Neural progenitor cell (in vitro differentiated cells): ENCODE measurements at regions not wholly inside any gene's neighbourhood (a gene's known extent, or its start where the extent isn't known, plus 50 kb on each side); places are given as distances from the start of the nearest gene placed in this dataset.
"Not testable (repeated sequence)": the region's sequence is repeated elsewhere in the genome, so short reads cannot be mapped to it uniquely, and the experiment has no call there.

Experiments
- DNase-seq: peaks from one replicate; pipeline ENCODE4 v3.0.0-alpha.2; 2016; ENCODE audit warnings: low spot score
- H2AFZ ChIP-seq: fragments of 200-600 bp; sonication (generic); replicated peaks from 2 replicates; pipeline ENCODE4 v1.6.1; 2016; ENCODE audit warnings: antibody characterized with exemption
- H3F3A ChIP-seq: fragments of 200-600 bp; sonication (generic); 2 replicates; pipeline ENCODE4 v1.6.1; 2016; ENCODE audit warnings: antibody characterized with exemption, low read depth
- H3K27ac ChIP-seq: fragments of 200-600 bp; sonication (generic); 2 replicates; pipeline ENCODE4 v1.5.1; 2016; ENCODE audit warnings: mild to moderate bottlenecking
- H3K27me3 ChIP-seq: fragments of 200-600 bp; sonication (generic); 2 replicates; pipeline ENCODE4 v1.6.1; 2016; ENCODE audit warnings: mild to moderate bottlenecking, moderate library complexity
- H3K36me3 ChIP-seq: fragments of 200-600 bp; sonication (generic); 2 replicates; pipeline ENCODE4 v1.5.1; 2016
- H3K4me1 ChIP-seq: fragments of 200-600 bp; sonication (generic); 2 replicates; pipeline ENCODE4 v1.6.1; 2016; ENCODE audit warnings: mixed run types
- H3K4me2 ChIP-seq: fragments of 200-600 bp; sonication (generic); 2 replicates; pipeline ENCODE4 v1.6.1; 2016
- H3K4me3 ChIP-seq: fragments of 200-600 bp; sonication (generic); 2 replicates; pipeline ENCODE4 v1.5.1; 2016
- H3K79me2 ChIP-seq: fragments of 200-600 bp; sonication (generic); 2 replicates; pipeline ENCODE4 v1.6.1; 2016; ENCODE audit warnings: low read depth
- H3K9ac ChIP-seq: fragments of 200-600 bp; sonication (generic); 2 replicates; pipeline ENCODE4 v1.6.1; 2016
- H3K9me3 ChIP-seq: fragments of 200-600 bp; sonication (generic); 2 replicates; pipeline ENCODE4 v1.5.1; 2016; ENCODE audit warnings: low read depth
- H4K20me1 ChIP-seq: fragments of 200-600 bp; sonication (generic); 2 replicates; pipeline ENCODE4 v1.6.1; 2016; ENCODE audit warnings: low read depth
- H3K27ac Mint-ChIP-seq: 3 replicates; pipeline ENCODE4 v1.8.0; 2021; ENCODE audit warnings: mixed read lengths
- H3K27me3 Mint-ChIP-seq: 2 replicates; pipeline ENCODE4 v1.8.0; 2022; ENCODE audit warnings: low read depth, mild to moderate bottlenecking, inconsistent platforms, moderate library complexity, mixed read lengths; ENCODE audit not compliant: insufficient read depth
- H3K36me3 Mint-ChIP-seq: 3 replicates; pipeline ENCODE4 v1.8.0; 2021; ENCODE audit warnings: mixed read lengths
- H3K4me1 Mint-ChIP-seq: 3 replicates; pipeline ENCODE4 v1.8.0; 2021; ENCODE audit warnings: mixed read lengths
- H3K4me3 Mint-ChIP-seq: 3 replicates; pipeline ENCODE4 v1.8.0; 2021; ENCODE audit warnings: mild to moderate bottlenecking, moderate library complexity, mixed read lengths
- H3K9me3 Mint-ChIP-seq: 3 replicates; pipeline ENCODE4 v1.8.0; 2020; ENCODE audit warnings: mixed read lengths
- CTCF ChIP-seq: fragments of 200-600 bp; sonication (generic); IDR thresholded peaks from 2 replicates; pipeline ENCODE4 v1.5.1; 2017; ENCODE audit warnings: antibody characterized with exemption, mild to moderate bottlenecking
- EZH2 ChIP-seq: fragments of 200-600 bp; sonication (generic); IDR thresholded peaks from 2 replicates; pipeline ENCODE4 v1.6.1; 2017; ENCODE audit warnings: antibody characterized with exemption, mild to moderate bottlenecking, moderate library complexity
- EZH2phosphoT487 ChIP-seq: fragments of 200-600 bp; sonication (generic); IDR thresholded peaks from 2 replicates; pipeline ENCODE4 v1.6.1; 2017; ENCODE audit warnings: antibody characterized with exemption

GRCh38 chr15:26261413-26261812, 398.3 kb upstream of the ATP10A start:
- no peaks in the 10 kb centered on the region for H3K79me2 ChIP-seq
- no peaks in the 10 kb centered on the region for H3F3A ChIP-seq
- Mint-ChIP-seq H3K27me3 (peaks cover 4% of the 10 kb centered on the region), H3K4me1 (no peaks in the 10 kb centered on the region), H3K4me3 (no peak overlapping the region), H3K36me3 (no peaks in the 10 kb centered on the region), H3K27ac (no peak overlapping the region), H3K9me3 (no peaks in the 10 kb centered on the region)
- no peak for TF ChIP-seq EZH2phosphoT487
- no peak for TF ChIP-seq CTCF
- TF ChIP-seq EZH2, result no peak
- H3K36me3 ChIP-seq, result no peaks in the 10 kb centered on the region
- H3K4me1 ChIP-seq, result no peaks in the 10 kb centered on the region
- no peak overlapping the region for H3K4me2 ChIP-seq
- no peaks in the 10 kb centered on the region for H3K9me3 ChIP-seq
- no peak overlapping the region for H3K4me3 ChIP-seq
- no peak overlapping the region for H3K9ac ChIP-seq
- DNase-seq, result no peak
- no peak overlapping the region for H3K27ac ChIP-seq
- H2AFZ ChIP-seq, result no peak overlapping the region
- H4K20me1 ChIP-seq, result no peaks in the 10 kb centered on the region
- H3K27me3 ChIP-seq, result no peaks in the 10 kb centered on the region

DNA sequence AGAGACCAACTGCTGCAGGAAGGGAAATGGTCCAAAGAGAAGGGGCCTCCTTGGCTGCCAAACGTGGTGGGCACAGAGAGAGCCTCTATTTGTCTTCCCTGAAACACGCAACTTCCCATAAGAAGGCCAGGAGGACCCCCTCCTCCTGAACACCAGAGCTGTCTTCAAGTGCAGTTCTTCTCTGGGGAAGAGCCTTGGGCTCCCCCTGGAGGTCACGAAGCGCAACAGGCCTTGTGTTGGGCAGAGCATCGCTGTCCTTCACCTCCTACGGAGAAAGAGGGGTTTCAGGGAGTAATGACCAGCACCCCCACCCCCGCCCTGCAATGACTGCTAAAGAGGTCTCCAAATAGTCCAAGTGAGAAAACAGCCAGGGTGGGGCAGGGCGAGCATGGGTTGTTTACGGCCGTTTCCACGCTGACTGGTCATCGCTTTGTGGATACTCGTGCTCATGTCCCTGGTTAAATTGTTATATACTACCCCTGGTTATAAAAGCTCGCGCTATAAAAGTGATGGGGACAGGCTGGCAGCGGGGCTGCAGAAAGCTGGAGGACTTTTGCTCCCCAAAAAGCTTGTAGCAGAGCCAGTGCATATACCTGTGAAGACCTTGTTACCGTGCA, 397.5 kb upstream of the ATP10A start:
- no peak overlapping the region for H3K4me2 ChIP-seq
- H2AFZ ChIP-seq, result no peak overlapping the region
- Mint-ChIP-seq H3K4me3 (no peak overlapping the region), H3K27me3 (peaks cover 4% of the 10 kb centered on the region), H3K4me1 (no peaks in the 10 kb centered on the region), H3K27ac (no peak overlapping the region), H3K9me3 (no peaks in the 10 kb centered on the region), H3K36me3 (no peaks in the 10 kb centered on the region)
- H3K36me3 ChIP-seq, result no peaks in the 10 kb centered on the region
- H4K20me1 ChIP-seq, result no peaks in the 10 kb centered on the region
- H3K9me3 ChIP-seq, result no peaks in the 10 kb centered on the region
- H3K27me3 ChIP-seq, result no peaks in the 10 kb centered on the region
- TF ChIP-seq EZH2 (no peak), CTCF (peak; percentile 93), EZH2phosphoT487 (no peak)
- H3K4me1 ChIP-seq, result no peaks in the 10 kb centered on the region
- H3K27ac ChIP-seq, result no peak overlapping the region
- H3K79me2 ChIP-seq, result no peaks in the 10 kb centered on the region
- peak; percentile 81 for DNase-seq
- no peak overlapping the region for H3K4me3 ChIP-seq
- H3F3A ChIP-seq, result no peaks in the 10 kb centered on the region
- H3K9ac ChIP-seq, result no peak overlapping the region

DNA sequence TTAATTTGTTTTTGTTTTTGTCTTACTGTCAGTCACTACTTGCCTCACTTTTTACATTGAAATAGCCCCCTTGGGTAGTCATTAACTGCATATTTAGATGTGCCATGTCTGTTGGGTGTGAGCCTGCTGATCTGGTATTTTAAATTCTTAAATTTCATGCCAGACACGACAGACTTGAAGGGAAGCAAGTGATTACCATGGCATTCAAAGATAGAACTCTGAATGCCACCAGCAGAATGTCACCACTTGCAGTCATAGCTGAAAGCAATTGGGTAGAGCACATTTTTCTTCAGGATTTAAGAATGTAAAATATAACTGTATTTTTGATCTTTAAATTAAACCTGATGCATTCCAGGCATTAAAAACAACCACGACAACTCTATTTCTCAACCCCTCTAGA, 396.5 kb upstream of the ATP10A start:
- Mint-ChIP-seq H3K27me3 (peaks cover 4% of the 10 kb centered on the region), H3K9me3 (peaks cover 2% of the 10 kb centered on the region), H3K4me1 (no peaks in the 10 kb centered on the region), H3K36me3 (no peaks in the 10 kb centered on the region), H3K27ac (no peak overlapping the region), H3K4me3 (no peak overlapping the region)
- no peak for DNase-seq
- H3K4me1 ChIP-seq, result no peaks in the 10 kb centered on the region
- H3F3A ChIP-seq, result no peaks in the 10 kb centered on the region
- H3K27ac ChIP-seq, result no peak overlapping the region
- H3K79me2 ChIP-seq, result no peaks in the 10 kb centered on the region
- no peaks in the 10 kb centered on the region for H3K27me3 ChIP-seq
- no peak overlapping the region for H2AFZ ChIP-seq
- H3K4me2 ChIP-seq, result no peak overlapping the region
- no peaks in the 10 kb centered on the region for H4K20me1 ChIP-seq
- no peak overlapping the region for H3K9ac ChIP-seq
- H3K9me3 ChIP-seq, result no peaks in the 10 kb centered on the region
- H3K4me3 ChIP-seq, result no peak overlapping the region
- TF ChIP-seq EZH2 (no peak), CTCF (no peak), EZH2phosphoT487 (no peak)
- H3K36me3 ChIP-seq, result no peaks in the 10 kb centered on the region

- not testable (repeated sequence) for H3K36me3 Mint-ChIP-seq, H3F3A ChIP-seq, H3K4me3 ChIP-seq, H3K27me3 Mint-ChIP-seq, H3K27ac ChIP-seq, H3K9me3 ChIP-seq, H4K20me1 ChIP-seq, H3K27me3 ChIP-seq, H3K36me3 ChIP-seq, H3K4me3 Mint-ChIP-seq, H3K4me1 ChIP-seq, H2AFZ ChIP-seq, DNase-seq, H3K27ac Mint-ChIP-seq, H3K79me2 ChIP-seq, H3K4me2 ChIP-seq, H3K9ac ChIP-seq, H3K4me1 Mint-ChIP-seq
- peaks cover 17% of the 10 kb centered on the region for H3K9me3 Mint-ChIP-seq
Measured at GRCh38 chr15:26244782-26245181, 381.7 kb upstream of the ATP10A start.
